Testis (tissue), 2 donors: ENCODE measurements at regions not wholly inside any gene's neighbourhood (a gene's known extent, or its start where the extent isn't known, plus 50 kb on each side); places are given as distances from the start of the nearest gene placed in this dataset.

Experiments used
- POLR2A ChIP-seq: fragments of 450-650 bp; IDR thresholded peaks from one replicate; pipeline ENCODE4 v1.6.1; 2017; ENCODE audit warnings: antibody characterized with exemption, mild to moderate bottlenecking, moderate library complexity
- TF ChIP-seq, protein P1 (sequence below), 3 experiments: fragments of 450-650 bp in 2 of 3; fragments of 200-600 bp in 1 of 3; sonication (generic) in 1 of 3; IDR thresholded peaks; one replicate each; pipeline ENCODE4 v1.5.1; 2016 to 2019; ENCODE audit warnings: antibody characterized with exemption in 3 of 3, mild to moderate bottlenecking in 2 of 3, moderate library complexity in 1 of 3

DNA sequence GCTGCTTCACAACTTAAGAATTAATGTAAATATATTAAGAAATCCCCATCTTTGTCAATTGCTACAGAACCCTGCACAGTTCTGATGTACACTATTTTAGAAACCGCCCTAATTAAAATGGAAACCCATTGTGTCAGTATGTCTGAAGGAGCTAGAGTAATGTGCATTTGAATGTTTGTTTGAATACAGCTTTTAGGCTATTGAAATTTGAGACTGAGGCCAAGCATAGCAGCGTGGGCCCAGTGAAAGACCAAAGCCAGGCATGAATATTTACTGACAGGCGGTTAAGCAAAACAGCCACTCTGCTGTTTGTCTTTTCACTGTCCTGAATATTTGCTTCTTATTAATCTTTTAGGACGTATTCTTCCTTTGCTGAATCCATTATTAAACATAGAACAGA, 252.3 kb downstream of the IZUMO3 start:
- TF ChIP-seq, protein P1, sequence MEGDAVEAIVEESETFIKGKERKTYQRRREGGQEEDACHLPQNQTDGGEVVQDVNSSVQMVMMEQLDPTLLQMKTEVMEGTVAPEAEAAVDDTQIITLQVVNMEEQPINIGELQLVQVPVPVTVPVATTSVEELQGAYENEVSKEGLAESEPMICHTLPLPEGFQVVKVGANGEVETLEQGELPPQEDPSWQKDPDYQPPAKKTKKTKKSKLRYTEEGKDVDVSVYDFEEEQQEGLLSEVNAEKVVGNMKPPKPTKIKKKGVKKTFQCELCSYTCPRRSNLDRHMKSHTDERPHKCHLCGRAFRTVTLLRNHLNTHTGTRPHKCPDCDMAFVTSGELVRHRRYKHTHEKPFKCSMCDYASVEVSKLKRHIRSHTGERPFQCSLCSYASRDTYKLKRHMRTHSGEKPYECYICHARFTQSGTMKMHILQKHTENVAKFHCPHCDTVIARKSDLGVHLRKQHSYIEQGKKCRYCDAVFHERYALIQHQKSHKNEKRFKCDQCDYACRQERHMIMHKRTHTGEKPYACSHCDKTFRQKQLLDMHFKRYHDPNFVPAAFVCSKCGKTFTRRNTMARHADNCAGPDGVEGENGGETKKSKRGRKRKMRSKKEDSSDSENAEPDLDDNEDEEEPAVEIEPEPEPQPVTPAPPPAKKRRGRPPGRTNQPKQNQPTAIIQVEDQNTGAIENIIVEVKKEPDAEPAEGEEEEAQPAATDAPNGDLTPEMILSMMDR (IDR thresholded peaks at IDR 0.05), result no peak
- no peak for TF ChIP-seq POLR2A
